SK-N-SH treated with all-trans-retinoic acid at 6 μM for 48 hours (cell line): ENCODE measurements at regions not wholly inside any gene's neighbourhood (a gene's known extent, or its start where the extent isn't known, plus 50 kb on each side); places are given as distances from the start of the nearest gene placed in this dataset.

ENCODE experiments used
- ATAC-seq: fragments of 200-7000 bp; cut with Tn5 transposase; 3 replicates; pipeline ENCODE4 v1.9.1; 2020; ENCODE audit warnings: mild to moderate bottlenecking, moderate library complexity
- ARNTL ChIP-seq: fragments of 450-650 bp; formaldehyde crosslinking; IDR thresholded peaks from 2 replicates; pipeline ENCODE4 v1.5.0; 2020; ENCODE audit warnings: low read depth, mild to moderate bottlenecking, moderate library complexity, borderline replicate concordance
- CSDC2 ChIP-seq: fragments of 250-450 bp; sonication (Bioruptor Pico); IDR thresholded peaks from 2 replicates; pipeline ENCODE4 v1.5.0; 2020; ENCODE audit warnings: mild to moderate bottlenecking, moderate library complexity
- CSRNP3 ChIP-seq: fragments of 250-450 bp; sonication (Bioruptor Pico); IDR thresholded peaks from 2 replicates; pipeline ENCODE4 v1.5.1; 2021; ENCODE audit warnings: mild to moderate bottlenecking, moderate library complexity
- ESRRG ChIP-seq: fragments of 250-450 bp; sonication (Bioruptor Pico); IDR thresholded peaks from 2 replicates; pipeline ENCODE4 v1.6.1; 2021; ENCODE audit warnings: mild to moderate bottlenecking
- GLIS3 ChIP-seq: fragments of 250-450 bp; sonication (Bioruptor Pico); IDR thresholded peaks from 2 replicates; pipeline ENCODE4 v1.5.0; 2020; ENCODE audit warnings: mild to moderate bottlenecking, moderate library complexity
- OSR1 ChIP-seq: fragments of 250-450 bp; sonication (Bioruptor Pico); IDR thresholded peaks from 2 replicates; pipeline ENCODE4 v1.8.0; 2022; ENCODE audit warnings: moderate library complexity, mild to moderate bottlenecking, inconsistent platforms
- PATZ1 ChIP-seq: fragments of 250-450 bp; sonication (Bioruptor Pico); IDR thresholded peaks from 2 replicates; pipeline ENCODE4 v1.8.0; 2020; ENCODE audit warnings: mild to moderate bottlenecking, moderate library complexity, borderline replicate concordance
- POU6F1 ChIP-seq: fragments of 250-450 bp; sonication (Bioruptor Pico); IDR thresholded peaks from 2 replicates; pipeline ENCODE4 v1.8.0; 2021; ENCODE audit warnings: low read depth, mild to moderate bottlenecking, moderate library complexity, borderline replicate concordance
- PPARA ChIP-seq: fragments of 250-450 bp; sonication (Bioruptor Pico); IDR thresholded peaks from 2 replicates; pipeline ENCODE4 v1.5.0; 2020; ENCODE audit warnings: mild to moderate bottlenecking, borderline replicate concordance
- RARB ChIP-seq: fragments of 250-450 bp; sonication (Bioruptor Pico); IDR thresholded peaks from 2 replicates; pipeline ENCODE4 v1.8.0; 2021; ENCODE audit warnings: mild to moderate bottlenecking, moderate library complexity
- TCF4 ChIP-seq: fragments of 250-450 bp; sonication (Bioruptor Pico); IDR thresholded peaks from 2 replicates; pipeline ENCODE4 v1.8.0; 2021; ENCODE audit warnings: mild to moderate bottlenecking, moderate library complexity, borderline replicate concordance
- TOX ChIP-seq: fragments of 250-450 bp; sonication (Bioruptor Pico); IDR thresholded peaks from 2 replicates; pipeline ENCODE4 v1.8.0; 2021; ENCODE audit warnings: mild to moderate bottlenecking, moderate library complexity, borderline replicate concordance
- TSHZ2 ChIP-seq: fragments of 250-450 bp; sonication (Bioruptor Pico); IDR thresholded peaks from 2 replicates; pipeline ENCODE4 v1.5.0; 2020; ENCODE audit warnings: mild to moderate bottlenecking, moderate library complexity
- ZC3H10 ChIP-seq: fragments of 250-450 bp; sonication (Bioruptor Pico); IDR thresholded peaks from 2 replicates; pipeline ENCODE4 v1.5.1; 2021; ENCODE audit warnings: mild to moderate bottlenecking, moderate library complexity
- ZFP3 ChIP-seq: fragments of 250-450 bp; sonication (Bioruptor Pico); IDR thresholded peaks from 2 replicates; pipeline ENCODE4 v1.5.0; 2020; ENCODE audit warnings: mild to moderate bottlenecking, moderate library complexity
- ZNF565 ChIP-seq: fragments of 450-650 bp; formaldehyde crosslinking; conservative IDR thresholded peaks from 2 replicates; pipeline ENCODE4 v1.5.0; 2020; ENCODE audit warnings: low read depth, mild to moderate bottlenecking, moderate library complexity
- ZNF70 ChIP-seq: fragments of 450-650 bp; formaldehyde crosslinking; IDR thresholded peaks from 2 replicates; pipeline ENCODE4 v1.5.0; 2020; ENCODE audit warnings: mild to moderate bottlenecking, moderate library complexity
- ZNF8 ChIP-seq: fragments of 450-650 bp; formaldehyde crosslinking; IDR thresholded peaks from 2 replicates; pipeline ENCODE4 v1.5.0; 2020; ENCODE audit warnings: mild to moderate bottlenecking, moderate library complexity

GRCh38 chr3:86333636-86334035 is 657.3 kb downstream of the VGLL3 start:
- ATAC-seq: no peak
- TF ChIP-seq ZNF565 (CRISPR knock-in tag) (no peak), CSRNP3 (CRISPR knock-in tag) (no peak), RARB (CRISPR knock-in tag) (no peak), GLIS3 (CRISPR knock-in tag) (no peak)

GRCh38 chr3:86303935-86304334 is 687.0 kb downstream of the VGLL3 start:
- no peak for ATAC-seq

GRCh38 chr3:86282106-86282787 is 708.7 kb downstream of the VGLL3 start:
- TF ChIP-seq PPARA (CRISPR knock-in tag): no peak
- TF ChIP-seq TCF4 (CRISPR knock-in tag): no peak
- TF ChIP-seq OSR1: no peak
- TF ChIP-seq, all 23 proteins: peak for 0
- no peak for ATAC-seq

More at GRCh38 chr3:86303935-86304334, 687.0 kb downstream of the VGLL3 start:
- no peak for TF ChIP-seq TOX (CRISPR knock-in tag)
- no peak for TF ChIP-seq ARNTL (CRISPR knock-in tag)
- no peak for TF ChIP-seq PPARA (CRISPR knock-in tag)
- no peak for TF ChIP-seq TCF4 (CRISPR knock-in tag)
- TF ChIP-seq CSDC2 (CRISPR knock-in tag): no peak
- no peak for TF ChIP-seq ZNF70 (CRISPR knock-in tag)
- TF ChIP-seq GLIS3 (CRISPR knock-in tag): no peak
- no peak for TF ChIP-seq ESRRG (CRISPR knock-in tag)
- TF ChIP-seq POU6F1 (CRISPR knock-in tag): no peak
- TF ChIP-seq ZFP3 (CRISPR knock-in tag): no peak

- no peak for TF ChIP-seq TSHZ2
- TF ChIP-seq ZNF565 (CRISPR knock-in tag): no peak
- TF ChIP-seq POU6F1 (CRISPR knock-in tag): no peak
- TF ChIP-seq PATZ1 (CRISPR knock-in tag): no peak
- no peak for TF ChIP-seq ARNTL (CRISPR knock-in tag)
- TF ChIP-seq ESRRG (CRISPR knock-in tag): no peak
- TF ChIP-seq ZC3H10: no peak
- no peak for TF ChIP-seq ZNF8 (CRISPR knock-in tag)
- no peak for TF ChIP-seq RARB (CRISPR knock-in tag)
- no peak for TF ChIP-seq PPARA (CRISPR knock-in tag)
These were observed 721.4 kb downstream of the VGLL3 start for GRCh38 chr3:86269364-86270155.

More at GRCh38 chr3:86269364-86270155, 721.4 kb downstream of the VGLL3 start:
- ATAC-seq: no peak
